ENCODE measurements at regions not wholly inside any gene's neighbourhood (a gene's known extent, or its start where the extent isn't known, plus 50 kb on each side); places are given as distances from the start of the nearest gene placed in this dataset.

- no peak overlapping the region for H3K27ac ChIP-seq (ENCODE audit: low read length)
- no peaks in the 10 kb centered on the region for H3K36me3 ChIP-seq (ENCODE audit: control insufficient read depth, low read depth, low read length)
- H3K9me3 ChIP-seq (ENCODE audit: control insufficient read depth, low read depth, low read length) = no peaks in the 10 kb centered on the region
- peaks cover 3% of the 10 kb centered on the region for H3K4me1 ChIP-seq (ENCODE audit: control insufficient read depth, low read depth, low read length)
- H3K9ac ChIP-seq (ENCODE audit: low read length) = no peak overlapping the region
- H3K27me3 ChIP-seq (ENCODE audit: control insufficient read depth, insufficient read depth, low read length) = no peaks in the 10 kb centered on the region
- no peak overlapping the region for H3K4me3 ChIP-seq (ENCODE audit: low read length)
Measured at GRCh38 chr1:5599541-5599940, 392.7 kb downstream of the NPHP4 start.

GRCh38 chr1:5598824-5599395, 393.3 kb downstream of the NPHP4 start:
- H3K9ac ChIP-seq (ENCODE audit: low read length) = no peak overlapping the region
- no peak overlapping the region for H3K4me3 ChIP-seq (ENCODE audit: low read length)
- no peaks in the 10 kb centered on the region for H3K36me3 ChIP-seq (ENCODE audit: control insufficient read depth, low read depth, low read length)
- H3K4me1 ChIP-seq (ENCODE audit: control insufficient read depth, low read depth, low read length) = peaks cover 3% of the 10 kb centered on the region
- H3K9me3 ChIP-seq (ENCODE audit: control insufficient read depth, low read depth, low read length) = no peaks in the 10 kb centered on the region
- no peaks in the 10 kb centered on the region for H3K27me3 ChIP-seq (ENCODE audit: control insufficient read depth, insufficient read depth, low read length)
- H3K27ac ChIP-seq (ENCODE audit: low read length) = no peak overlapping the region

DNA sequence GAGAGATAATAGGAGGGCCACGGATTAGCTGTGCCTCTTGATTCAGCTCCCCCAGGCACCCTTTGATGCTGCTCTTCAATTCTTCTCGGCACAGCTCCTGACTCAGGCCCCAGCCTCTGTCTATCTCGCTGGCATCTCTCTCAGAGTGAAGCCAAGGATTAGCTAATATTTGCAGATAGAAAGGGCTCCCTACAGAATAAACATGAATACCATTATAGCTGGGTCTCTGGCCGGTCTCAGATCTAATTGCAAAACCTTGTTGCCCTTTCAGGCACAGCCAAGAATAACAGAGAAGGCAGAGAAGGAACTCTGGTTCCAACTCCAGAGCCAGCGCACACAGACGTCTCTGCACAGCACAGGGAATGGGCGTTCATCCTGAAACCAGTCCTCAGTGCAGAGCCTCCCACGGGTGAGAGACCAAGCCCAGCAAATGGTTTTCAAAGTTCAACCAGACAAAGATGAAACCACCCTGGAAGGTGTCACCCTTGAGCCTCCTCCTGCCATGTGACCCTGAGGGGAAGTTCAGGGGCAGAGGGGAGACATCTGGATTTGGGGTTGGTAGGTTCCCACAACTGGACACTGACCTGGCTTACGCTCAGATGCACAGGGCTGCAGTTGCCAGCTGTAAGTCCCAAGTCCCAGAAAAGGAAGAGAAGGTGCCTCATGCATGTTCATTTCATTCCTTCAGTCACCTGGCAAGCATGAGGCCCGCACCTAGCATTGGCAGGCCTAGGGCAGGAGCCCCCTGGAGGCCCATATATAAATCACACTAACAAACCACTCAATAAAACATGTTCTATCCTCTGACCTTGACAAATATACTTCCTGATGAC, 394.0 kb downstream of the NPHP4 start:
- H3K9ac ChIP-seq (ENCODE audit: low read length) = no peak overlapping the region
- no peaks in the 10 kb centered on the region for H3K9me3 ChIP-seq (ENCODE audit: control insufficient read depth, low read depth, low read length)
- no peak overlapping the region for H3K4me3 ChIP-seq (ENCODE audit: low read length)
- H3K36me3 ChIP-seq (ENCODE audit: control insufficient read depth, low read depth, low read length) = no peaks in the 10 kb centered on the region
- peaks cover 3% of the 10 kb centered on the region for H3K4me1 ChIP-seq (ENCODE audit: control insufficient read depth, low read depth, low read length)
- no peak overlapping the region for H3K27ac ChIP-seq (ENCODE audit: low read length)
- H3K27me3 ChIP-seq (ENCODE audit: control insufficient read depth, insufficient read depth, low read length) = no peaks in the 10 kb centered on the region

- no peak overlapping the region for H3K27ac ChIP-seq (ENCODE audit: low read length)
- H3K27me3 ChIP-seq (ENCODE audit: control insufficient read depth, insufficient read depth, low read length) = no peaks in the 10 kb centered on the region
- no peak overlapping the region for H3K4me3 ChIP-seq (ENCODE audit: low read length)
- H3K9me3 ChIP-seq (ENCODE audit: control insufficient read depth, low read depth, low read length) = no peaks in the 10 kb centered on the region
- H3K9ac ChIP-seq (ENCODE audit: low read length) = no peak overlapping the region
- H3K36me3 ChIP-seq (ENCODE audit: control insufficient read depth, low read depth, low read length) = no peaks in the 10 kb centered on the region
- peaks cover 3% of the 10 kb centered on the region for H3K4me1 ChIP-seq (ENCODE audit: control insufficient read depth, low read depth, low read length)
Measured at GRCh38 chr1:5597171-5597850, 394.9 kb downstream of the NPHP4 start.

GRCh38 chr1:5596651-5597050, 395.6 kb downstream of the NPHP4 start:
- no peaks in the 10 kb centered on the region for H3K36me3 ChIP-seq (ENCODE audit: control insufficient read depth, low read depth, low read length)
- peaks cover 3% of the 10 kb centered on the region for H3K4me1 ChIP-seq (ENCODE audit: control insufficient read depth, low read depth, low read length)
- H3K9ac ChIP-seq (ENCODE audit: low read length) = no peak overlapping the region
- no peak overlapping the region for H3K4me3 ChIP-seq (ENCODE audit: low read length)
- H3K9me3 ChIP-seq (ENCODE audit: control insufficient read depth, low read depth, low read length) = no peaks in the 10 kb centered on the region
- H3K27me3 ChIP-seq (ENCODE audit: control insufficient read depth, insufficient read depth, low read length) = no peaks in the 10 kb centered on the region
- H3K27ac ChIP-seq (ENCODE audit: low read length) = no peak overlapping the region

DNA sequence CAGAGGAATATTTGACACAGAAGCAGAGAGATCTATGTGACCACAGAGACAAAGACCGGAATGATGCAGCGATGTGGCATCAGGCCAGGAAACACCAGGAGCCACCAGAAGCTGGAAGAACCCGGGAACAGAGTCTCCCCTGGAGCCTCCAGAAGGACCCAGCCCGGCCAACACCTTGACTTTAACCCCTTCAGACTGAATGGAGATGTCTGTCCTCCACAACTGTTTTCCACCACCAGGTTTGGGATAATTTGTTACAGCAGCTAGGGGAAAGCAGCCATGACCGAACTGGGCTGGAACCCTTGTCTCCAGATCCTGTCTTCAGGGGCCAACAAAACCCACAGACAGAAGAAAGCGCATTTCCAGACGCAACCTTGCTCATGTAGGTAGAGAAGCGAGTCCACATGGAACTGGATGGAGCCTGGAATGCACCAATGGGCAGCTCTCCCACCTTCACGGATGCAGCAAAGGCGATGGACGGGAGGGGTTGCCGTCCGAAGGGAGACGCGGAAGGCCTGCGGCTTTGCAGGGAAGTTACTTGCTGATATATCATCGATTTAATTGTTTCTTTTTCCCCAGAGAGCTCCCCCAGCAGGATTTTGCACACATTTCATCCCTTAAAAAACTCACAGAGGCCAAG, 396.6 kb downstream of the NPHP4 start:
- Histone ChIP-seq H3K9me3 (ENCODE audit: control insufficient read depth, low read depth, low read length) (peaks cover 3% of the 10 kb centered on the region), H3K36me3 (ENCODE audit: control insufficient read depth, low read depth, low read length) (no peaks in the 10 kb centered on the region), H3K4me1 (ENCODE audit: control insufficient read depth, low read depth, low read length) (peaks cover 3% of the 10 kb centered on the region), H3K4me3 (ENCODE audit: low read length) (no peak overlapping the region), H3K27me3 (ENCODE audit: control insufficient read depth, insufficient read depth, low read length) (no peaks in the 10 kb centered on the region), H3K9ac (ENCODE audit: low read length) (no peak overlapping the region), H3K27ac (ENCODE audit: low read length) (no peak overlapping the region)

DNA sequence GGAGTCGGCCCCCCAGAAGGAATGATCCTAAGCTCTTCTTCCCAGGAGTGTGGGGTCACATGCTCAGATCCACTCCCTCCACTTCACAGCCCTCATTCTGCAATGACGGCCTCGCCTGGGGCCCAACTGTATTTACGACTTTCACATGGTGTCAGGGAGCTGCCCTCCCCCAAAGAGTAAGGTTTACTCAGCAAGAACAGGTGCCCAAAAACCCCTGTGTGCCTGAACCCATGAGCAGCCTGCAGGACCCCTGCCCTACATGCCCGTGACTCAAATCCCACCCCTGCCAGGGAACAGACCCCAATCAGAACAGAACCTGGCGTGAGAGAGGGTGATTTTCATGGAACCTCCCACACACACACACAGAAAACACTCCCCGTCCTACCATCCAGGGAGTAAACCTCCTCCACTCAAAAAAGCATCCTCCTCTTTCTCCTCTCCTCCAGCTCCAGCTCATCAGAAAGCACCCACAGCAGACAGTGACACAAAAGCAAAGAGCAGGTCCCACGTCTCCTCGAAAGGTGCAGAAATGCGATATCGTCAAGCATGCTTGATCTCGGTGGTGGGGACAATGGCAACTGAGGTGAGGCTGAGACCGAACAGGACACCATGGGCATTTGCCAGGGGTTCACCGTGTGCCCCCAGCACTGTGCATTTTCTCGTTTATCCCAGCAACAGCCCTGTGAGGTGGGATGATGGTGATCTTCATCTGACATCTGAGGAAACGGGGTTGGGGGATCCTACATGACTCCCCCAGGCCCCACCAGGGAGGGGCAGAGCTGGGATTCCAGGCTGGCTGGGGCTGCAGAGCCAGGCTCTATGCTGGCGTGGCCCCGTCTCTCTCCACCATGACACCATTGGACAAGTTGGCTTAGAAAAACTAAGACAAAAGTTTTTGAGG, 397.9 kb downstream of the NPHP4 start:
- Histone ChIP-seq H3K9me3 (ENCODE audit: control insufficient read depth, low read depth, low read length) (peaks cover 5% of the 10 kb centered on the region), H3K27ac (ENCODE audit: low read length) (no peak overlapping the region), H3K4me1 (ENCODE audit: control insufficient read depth, low read depth, low read length) (peaks cover 3% of the 10 kb centered on the region), H3K27me3 (ENCODE audit: control insufficient read depth, insufficient read depth, low read length) (no peaks in the 10 kb centered on the region), H3K36me3 (ENCODE audit: control insufficient read depth, low read depth, low read length) (no peaks in the 10 kb centered on the region), H3K9ac (ENCODE audit: low read length) (no peak overlapping the region), H3K4me3 (ENCODE audit: low read length) (no peak overlapping the region)

DNA sequence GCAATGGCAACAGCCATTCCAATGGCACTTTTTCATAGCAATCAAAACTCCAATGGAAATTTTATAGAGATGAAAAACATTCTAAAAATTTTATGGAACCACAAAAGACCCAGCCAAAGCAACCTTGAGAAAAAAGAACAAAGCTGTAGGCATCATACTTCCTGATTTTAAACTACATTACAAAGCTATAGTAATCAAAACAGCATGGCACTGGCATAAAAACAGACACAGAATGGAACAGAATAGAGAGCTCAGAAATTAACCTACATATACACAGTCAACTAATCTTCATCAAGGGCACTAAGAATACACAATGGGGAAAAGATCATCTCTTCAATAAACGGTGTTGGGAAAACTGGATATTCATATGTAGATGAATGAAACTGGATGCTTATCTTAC, 401.5 kb downstream of the NPHP4 start:
- no peaks in the 10 kb centered on the region for H3K27me3 ChIP-seq (ENCODE audit: control insufficient read depth, insufficient read depth, low read length)

GRCh38 chr1:5586629-5587028, 405.6 kb downstream of the NPHP4 start:
- no peaks in the 10 kb centered on the region for H3K36me3 ChIP-seq (ENCODE audit: control insufficient read depth, low read depth, low read length)
- no peak overlapping the region for H3K27ac ChIP-seq (ENCODE audit: low read length)
- H3K4me1 ChIP-seq (ENCODE audit: control insufficient read depth, low read depth, low read length) = peaks cover 4% of the 10 kb centered on the region
- no peak overlapping the region for H3K4me3 ChIP-seq (ENCODE audit: low read length)
- H3K27me3 ChIP-seq (ENCODE audit: control insufficient read depth, insufficient read depth, low read length) = no peaks in the 10 kb centered on the region
- peaks cover 5% of the 10 kb centered on the region for H3K9me3 ChIP-seq (ENCODE audit: control insufficient read depth, low read depth, low read length)
- no peak overlapping the region for H3K9ac ChIP-seq (ENCODE audit: low read length)

More for the DNA sequence above, 401.5 kb downstream of the NPHP4 start:
- Histone ChIP-seq H3K27ac (ENCODE audit: low read length) (no peak overlapping the region), H3K9me3 (ENCODE audit: control insufficient read depth, low read depth, low read length) (peaks cover 5% of the 10 kb centered on the region), H3K36me3 (ENCODE audit: control insufficient read depth, low read depth, low read length) (no peaks in the 10 kb centered on the region), H3K4me1 (ENCODE audit: control insufficient read depth, low read depth, low read length) (peaks cover 4% of the 10 kb centered on the region), H3K9ac (ENCODE audit: low read length) (no peak overlapping the region), H3K4me3 (ENCODE audit: low read length) (no peak overlapping the region)

GRCh38 chr1:5585256-5585655, 407.0 kb downstream of the NPHP4 start:
- Histone ChIP-seq H3K9ac (ENCODE audit: low read length) (no peak overlapping the region), H3K36me3 (ENCODE audit: control insufficient read depth, low read depth, low read length) (no peaks in the 10 kb centered on the region), H3K4me3 (ENCODE audit: low read length) (no peak overlapping the region), H3K4me1 (ENCODE audit: control insufficient read depth, low read depth, low read length) (peaks cover 4% of the 10 kb centered on the region), H3K27ac (ENCODE audit: low read length) (no peak overlapping the region), H3K27me3 (ENCODE audit: control insufficient read depth, insufficient read depth, low read length) (no peaks in the 10 kb centered on the region), H3K9me3 (ENCODE audit: control insufficient read depth, low read depth, low read length) (no peaks in the 10 kb centered on the region)

GRCh38 chr1:5580926-5581325, 411.3 kb downstream of the NPHP4 start:
- Histone ChIP-seq H3K9ac (ENCODE audit: low read length) (no peak overlapping the region), H3K36me3 (ENCODE audit: control insufficient read depth, low read depth, low read length) (no peaks in the 10 kb centered on the region), H3K27me3 (ENCODE audit: control insufficient read depth, insufficient read depth, low read length) (no peaks in the 10 kb centered on the region), H3K4me3 (ENCODE audit: low read length) (no peak overlapping the region), H3K4me1 (ENCODE audit: control insufficient read depth, low read depth, low read length) (peaks cover under 1% of the 10 kb centered on the region), H3K27ac (ENCODE audit: low read length) (no peak overlapping the region), H3K9me3 (ENCODE audit: control insufficient read depth, low read depth, low read length) (no peaks in the 10 kb centered on the region)
